ENCODE measurements at regions not wholly inside any gene's neighbourhood (a gene's known extent, or its start where the extent isn't known, plus 50 kb on each side); places are given as distances from the start of the nearest gene placed in this dataset.
"Not testable (repeated sequence)": the region's sequence is repeated elsewhere in the genome, so short reads cannot be mapped to it uniquely, and the experiment has no call there.

- Histone ChIP-seq H3K4me1 (replicated peaks in 1 of 2) (no peaks in the 10 kb centered on the region), H3K27ac (no peak overlapping the region), H3K4me3 (no peak overlapping the region)
- ATAC-seq (replicated peaks in 6 of 8), result no peak
- in situ Hi-C loops (cut with MboI; ENCODE audit: low pct_unique_long_range_greater_than_20kb in 2 of 9, low sequenced_read_pairs in 9 of 9, unreplicated experiment in 9 of 9), result loop anchor here in 1 of 9 experiments (25.0 kb wide), 1 partner anchor 1083 kb away; the partner anchor contains the start of gene TGFB2
Observed at GRCh38 chr1:219419860-219420259, 193.0 kb downstream of the ZC3H11B start.

GRCh38 chr1:219419065-219419464 is 193.8 kb downstream of the ZC3H11B start:
- in situ Hi-C loops (cut with MboI; ENCODE audit: low pct_unique_long_range_greater_than_20kb in 2 of 9, low sequenced_read_pairs in 9 of 9, unreplicated experiment in 9 of 9), result loop anchor here in 1 of 9 experiments (25.0 kb wide), 1 partner anchor 1082 kb away; the partner anchor contains the start of gene TGFB2
- H3K27ac ChIP-seq, result no peak overlapping the region

GRCh38 chr1:219417610-219418009 is 195.3 kb downstream of the ZC3H11B start:
- Histone ChIP-seq H3K27ac (no peak overlapping the region), H3K4me3 (no peak overlapping the region), H3K4me1 (replicated peaks in 1 of 2) (no peaks in the 10 kb centered on the region)
- no peak for ATAC-seq (replicated peaks in 6 of 8)
- 74 to 100% (median 94%) methylated on average over 1 to 3 of the region's 3 CpGs; no CpG with 5 or more reads in 3 of the 10 experiments for WGBS, 10 experiments
- in situ Hi-C loops (cut with MboI; ENCODE audit: low pct_unique_long_range_greater_than_20kb in 2 of 9, low sequenced_read_pairs in 9 of 9, unreplicated experiment in 9 of 9), result loop anchor here in 1 of 9 experiments (25.0 kb wide), 1 partner anchor 1080 kb away; the partner anchor contains the start of gene TGFB2

More at GRCh38 chr1:219419065-219419464, 193.8 kb downstream of the ZC3H11B start:
- no peak overlapping the region for H3K4me3 ChIP-seq
- WGBS, 10 experiments, result 92 to 100% methylated on average over 1 of the region's 1 CpG; no CpG with 5 or more reads in 8 of the 10 experiments
- no peak for ATAC-seq (replicated peaks in 6 of 8)
- H3K4me1 ChIP-seq (replicated peaks in 1 of 2), result no peaks in the 10 kb centered on the region

- 0 to 67% (median 20%) methylated on average over 1 of the region's 1 CpG; no CpG with 5 or more reads in 3 of the 10 experiments for WGBS, 10 experiments
- in situ Hi-C loops (cut with MboI; ENCODE audit: low pct_unique_long_range_greater_than_20kb in 2 of 9, low sequenced_read_pairs in 9 of 9, unreplicated experiment in 9 of 9), result loop anchor here in 1 of 9 experiments (25.0 kb wide), 1 partner anchor 1079 kb away; the partner anchor contains the start of gene TGFB2
- Histone ChIP-seq H3K4me1 (replicated peaks in 1 of 2) (no peaks in the 10 kb centered on the region), H3K4me3 (no peak overlapping the region), H3K27ac (no peak overlapping the region)
- ATAC-seq (replicated peaks in 6 of 8), result peak in 5 of 8 experiments; percentile 52 to 70 (median 67)
Observed at GRCh38 chr1:219416598-219417238, 196.2 kb downstream of the ZC3H11B start.

GRCh38 chr1:219415915-219416314 is 197.0 kb downstream of the ZC3H11B start:
- Histone ChIP-seq H3K27ac (no peak overlapping the region), H3K4me3 (no peak overlapping the region), H3K4me1 (replicated peaks in 1 of 2) (no peaks in the 10 kb centered on the region)
- in situ Hi-C loops (cut with MboI; ENCODE audit: low pct_unique_long_range_greater_than_20kb in 2 of 9, low sequenced_read_pairs in 9 of 9, unreplicated experiment in 9 of 9), result loop anchor here in 1 of 9 experiments (25.0 kb wide), 1 partner anchor 1079 kb away; the partner anchor contains the start of gene TGFB2
- ATAC-seq (replicated peaks in 6 of 8), result no peak
- WGBS, 10 experiments, result 75 to 100% (median 96%) methylated on average over 2 of the region's 2 CpGs; no CpG with 5 or more reads in 2 of the 10 experiments

GRCh38 chr1:219415433-219415832 is 197.5 kb downstream of the ZC3H11B start:
- ATAC-seq (replicated peaks in 6 of 8), result no peak
- no peak overlapping the region for H3K4me3 ChIP-seq
- H3K4me1 ChIP-seq (replicated peaks in 1 of 2), result no peaks in the 10 kb centered on the region
- 83 to 100% (median 100%) methylated on average over 1 to 2 of the region's 2 CpGs for WGBS, 10 experiments
- in situ Hi-C loops (cut with MboI; ENCODE audit: low pct_unique_long_range_greater_than_20kb in 2 of 9, low sequenced_read_pairs in 9 of 9, unreplicated experiment in 9 of 9), result loop anchor here in 1 of 9 experiments (25.0 kb wide), 1 partner anchor 1078 kb away; the partner anchor contains the start of gene TGFB2
- no peak overlapping the region for H3K27ac ChIP-seq

- 45 to 100% (median 78%) methylated on average over 3 to 4 of the region's 4 CpGs; no CpG with 5 or more reads in 1 of the 10 experiments for WGBS, 10 experiments
- no peak overlapping the region for H3K4me3 ChIP-seq
- no peak overlapping the region for H3K27ac ChIP-seq
- in situ Hi-C loops (cut with MboI; ENCODE audit: low pct_unique_long_range_greater_than_20kb in 2 of 9, low sequenced_read_pairs in 9 of 9, unreplicated experiment in 9 of 9), result loop anchor here in 1 of 9 experiments (25.0 kb wide), 1 partner anchor 1077 kb away; the partner anchor contains the start of gene TGFB2
- no peak for ATAC-seq (replicated peaks in 6 of 8)
- H3K4me1 ChIP-seq (replicated peaks in 1 of 2), result no peaks in the 10 kb centered on the region
Observed at GRCh38 chr1:219414250-219414649, 198.7 kb downstream of the ZC3H11B start.

- Histone ChIP-seq H3K27ac (no peak overlapping the region), H3K4me1 (replicated peaks in 1 of 2) (no peaks in the 10 kb centered on the region), H3K4me3 (no peak overlapping the region)
- in situ Hi-C loops (cut with MboI; ENCODE audit: low pct_unique_long_range_greater_than_20kb in 2 of 9, low sequenced_read_pairs in 9 of 9, unreplicated experiment in 9 of 9), result loop anchor here in 1 of 9 experiments (25.0 kb wide), 1 partner anchor 1076 kb away; the partner anchor contains the start of gene TGFB2
- no peak for ATAC-seq (replicated peaks in 6 of 8)
- WGBS, 10 experiments, result 0 to 100% (median 90%) methylated on average over 1 of the region's 1 CpG; no CpG with 5 or more reads in 5 of the 10 experiments
Observed at GRCh38 chr1:219413536-219413935, 199.4 kb downstream of the ZC3H11B start.

GRCh38 chr1:219412772-219413171 is 200.1 kb downstream of the ZC3H11B start:
- Histone ChIP-seq H3K4me1 (replicated peaks in 1 of 2) (no peaks in the 10 kb centered on the region), H3K27ac (no peak overlapping the region), H3K4me3 (no peak overlapping the region)
- in situ Hi-C loops (cut with MboI; ENCODE audit: low pct_unique_long_range_greater_than_20kb in 2 of 9, low sequenced_read_pairs in 9 of 9, unreplicated experiment in 9 of 9), result loop anchor here in 1 of 9 experiments (25.0 kb wide), 1 partner anchor 1075 kb away; the partner anchor contains the start of gene TGFB2
- ATAC-seq (replicated peaks in 6 of 8), result no peak
- 28 to 100% (median 85%) methylated on average over 1 to 3 of the region's 3 CpGs; no CpG with 5 or more reads in 2 of the 10 experiments for WGBS, 10 experiments

GRCh38 chr1:219410721-219411120 is 202.2 kb downstream of the ZC3H11B start:
- not testable (repeated sequence) for ATAC-seq (replicated peaks in 6 of 8); H3K4me3 ChIP-seq; H3K27ac ChIP-seq; H3K4me1 ChIP-seq (replicated peaks in 1 of 2)
- no CpG with 5 or more reads among the region's 22 CpGs for WGBS, 10 experiments
- in situ Hi-C loops (cut with MboI; ENCODE audit: low pct_unique_long_range_greater_than_20kb in 2 of 9, low sequenced_read_pairs in 9 of 9, unreplicated experiment in 9 of 9), result loop anchor here in 1 of 9 experiments (25.0 kb wide), 1 partner anchor 1073 kb away; the partner anchor contains the start of gene TGFB2

GRCh38 chr1:219405531-219406331 is 207.2 kb downstream of the ZC3H11B start:
- no peak overlapping the region for H3K4me3 ChIP-seq
- no peak overlapping the region for H3K27ac ChIP-seq
- no peak for ATAC-seq (replicated peaks in 6 of 8)
- peaks cover 0 to 10% of the 10 kb centered on the region in 2 donors for H3K4me1 ChIP-seq (replicated peaks in 1 of 2)
- 69 to 100% (median 90%) methylated on average over 3 to 6 of the region's 6 CpGs for WGBS, 10 experiments
- in situ Hi-C loops (cut with MboI; ENCODE audit: low pct_unique_long_range_greater_than_20kb in 2 of 9, low sequenced_read_pairs in 9 of 9, unreplicated experiment in 9 of 9), result loop anchor here in 1 of 9 experiments (25.0 kb wide), 1 partner anchor 1068 kb away; the partner anchor contains the start of gene TGFB2

GRCh38 chr1:219404629-219405028 is 208.3 kb downstream of the ZC3H11B start:
- no peak overlapping the region for H3K27ac ChIP-seq
- whole genome bisulfite sequencing, 10 experiments, result 20 to 100% (median 64%) methylated on average over 1 of the region's 1 CpG; no CpG with 5 or more reads in 1 of the 10 experiments
- in situ Hi-C loops (cut with MboI; ENCODE audit: low pct_unique_long_range_greater_than_20kb in 2 of 9, low sequenced_read_pairs in 9 of 9, unreplicated experiment in 9 of 9), result loop anchor here in 1 of 9 experiments (25.0 kb wide), 1 partner anchor 1067 kb away; the partner anchor contains the start of gene TGFB2
- peaks cover 0 to 10% of the 10 kb centered on the region in 2 donors for H3K4me1 ChIP-seq (replicated peaks in 1 of 2)
- no peak overlapping the region for H3K4me3 ChIP-seq
- ATAC-seq (replicated peaks in 6 of 8), result peak in 2 of 8 experiments; percentile 51 to 63

Data from motor neuron (in vitro differentiated cells).